ENCODE measurements at regions not wholly inside any gene's neighbourhood (a gene's known extent, or its start where the extent isn't known, plus 50 kb on each side); places are given as distances from the start of the nearest gene placed in this dataset.
"Not testable (repeated sequence)": the region's sequence is repeated elsewhere in the genome, so short reads cannot be mapped to it uniquely, and the experiment has no call there.

GRCh38 chr7:146022776-146023175, 93.8 kb upstream of the CNTNAP2 start:
- Histone ChIP-seq H3K27ac (no peak overlapping the region), H3K4me3 (no peak overlapping the region), H3K4me1 (no peaks in the 10 kb centered on the region), H3K9me3 (peaks cover 2% of the 10 kb centered on the region; the same call in 1 of the 3 replicates), H3K4me2 (no peak overlapping the region)
- WGBS (ENCODE audit: missing lambda C conversion rate) = 11% methylated on average over 5 of the region's 5 CpGs
- no peak for FAIRE-seq
- no peak for ATAC-seq
- POLR2A ChIA-PET = no interaction called here
- no peak for DNase-seq (ENCODE audit: low read depth in 1 of 2, low spot score in 1 of 2)
- CTCF ChIA-PET = no interaction called here
- TF ChIP-seq NR3C1 (IDR thresholded peaks at IDR 0.05) = no peak
- no peak for TF ChIP-seq EP300 (IDR thresholded peaks at IDR 0.05)

DNA sequence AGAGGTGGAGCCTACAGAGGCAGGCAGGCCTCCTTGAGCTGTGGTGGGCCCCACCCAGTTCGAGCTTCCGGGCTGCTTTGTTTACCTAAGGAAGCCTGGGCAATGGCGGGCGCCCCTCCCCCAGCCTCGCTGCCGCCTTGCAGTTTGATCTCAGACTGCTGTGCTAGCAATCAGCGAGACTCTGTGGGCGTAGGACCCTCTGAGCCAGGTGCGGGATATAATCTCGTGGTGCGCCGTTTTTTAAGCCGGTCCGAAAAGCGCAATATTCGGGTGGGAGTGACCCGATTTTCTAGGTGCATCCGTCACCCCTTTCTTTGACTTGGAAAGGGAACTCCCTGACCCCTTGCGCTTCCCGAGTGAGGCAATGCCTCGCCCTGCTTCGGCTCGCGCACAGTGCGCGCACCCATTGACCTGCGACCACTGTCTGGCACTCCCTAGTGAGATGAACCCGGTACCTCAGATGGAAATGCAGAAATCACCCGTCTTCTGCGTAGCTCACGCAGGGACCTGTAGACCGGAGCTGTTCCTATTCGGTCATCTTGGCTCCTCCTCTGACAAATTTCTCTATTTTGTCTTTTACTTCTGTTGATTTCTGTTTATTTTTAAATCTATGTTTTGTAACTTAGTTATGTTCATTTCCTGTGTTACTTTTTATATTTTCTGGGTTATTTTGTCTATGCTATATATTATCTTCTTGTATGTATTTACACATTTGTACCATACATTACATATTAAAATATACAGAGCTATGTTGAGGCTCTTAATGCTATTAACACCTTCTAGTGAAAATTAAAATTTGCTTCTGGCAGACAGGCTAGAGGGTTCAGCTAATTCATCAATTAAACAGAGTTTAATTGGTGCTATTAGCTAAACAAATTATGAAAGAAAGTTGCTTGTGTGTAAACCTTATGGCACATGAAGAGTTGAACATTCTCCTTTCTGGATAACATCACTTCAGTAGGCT, 97.3 kb upstream of the CNTNAP2 start:
- H3K4me2 ChIP-seq; POLR2A ChIA-PET; H3K4me1 ChIP-seq; H3K4me3 ChIP-seq; H3K27ac ChIP-seq; DNase-seq (ENCODE audit: low read depth in 1 of 2, low spot score in 1 of 2); CTCF ChIA-PET; H3K9me3 ChIP-seq; ATAC-seq; FAIRE-seq: not testable (repeated sequence)
- WGBS (ENCODE audit: missing lambda C conversion rate) = 61% methylated on average over 25 of the region's 33 CpGs

DNA sequence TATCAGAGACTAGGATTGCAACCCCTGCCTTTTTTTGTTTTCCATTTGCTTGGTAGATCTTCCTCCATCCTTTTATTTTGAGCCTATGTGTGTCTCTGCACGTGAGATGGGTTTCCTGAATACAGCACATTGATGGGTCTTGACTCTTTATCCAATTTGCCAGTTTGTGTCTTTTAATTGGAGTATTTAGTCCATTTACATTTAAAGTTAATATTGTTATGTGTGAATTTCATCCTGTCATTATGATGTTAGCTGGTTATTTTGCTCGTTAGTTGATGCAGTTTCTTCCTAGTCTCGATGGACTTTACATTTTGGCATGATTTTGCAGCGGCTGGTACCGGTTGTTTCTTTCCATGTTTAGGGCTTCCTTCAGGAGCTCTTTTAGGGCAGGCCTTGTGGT, 99.2 kb upstream of the CNTNAP2 start:
- POLR2A ChIA-PET; H3K27ac ChIP-seq; ATAC-seq; DNase-seq (ENCODE audit: low read depth in 1 of 2, low spot score in 1 of 2); H3K4me2 ChIP-seq; H3K9me3 ChIP-seq; CTCF ChIA-PET; H3K4me1 ChIP-seq; H3K4me3 ChIP-seq; FAIRE-seq: not testable (repeated sequence)
- WGBS (ENCODE audit: missing lambda C conversion rate) = 2% methylated on average over 5 of the region's 5 CpGs

DNA sequence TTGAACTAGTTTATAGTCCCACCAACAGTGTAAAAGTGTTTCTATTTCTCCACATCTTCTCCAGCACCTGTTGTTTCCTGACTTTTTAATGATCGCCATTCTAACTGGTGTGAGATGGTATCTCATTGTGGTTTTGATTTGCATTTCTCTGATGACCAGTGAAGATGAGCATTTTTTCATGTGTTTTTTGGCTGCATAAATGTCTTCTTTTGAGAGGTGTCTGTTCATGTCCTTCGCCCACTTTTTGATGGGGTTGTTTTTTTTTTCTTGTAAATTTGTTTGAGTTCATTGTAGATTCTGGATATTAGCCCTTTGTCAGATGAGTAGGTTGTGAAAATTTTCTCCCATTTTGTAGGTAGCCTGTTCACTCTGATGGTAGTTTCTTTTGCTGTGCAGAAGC, 102.4 kb upstream of the CNTNAP2 start:
- ATAC-seq; H3K4me1 ChIP-seq; POLR2A ChIA-PET; H3K9me3 ChIP-seq; H3K4me3 ChIP-seq; CTCF ChIA-PET; H3K4me2 ChIP-seq; DNase-seq (ENCODE audit: low read depth in 1 of 2, low spot score in 1 of 2); FAIRE-seq; H3K27ac ChIP-seq: not testable (repeated sequence)
- 52% methylated on average over 2 of the region's 2 CpGs for WGBS (ENCODE audit: missing lambda C conversion rate)

- H3K4me1 ChIP-seq = no peaks in the 10 kb centered on the region
- POLR2A ChIA-PET = no interaction called here
- CTCF ChIA-PET = no interaction called here
- FAIRE-seq (no peak), ATAC-seq (no peak), DNase-seq (ENCODE audit: low read depth in 1 of 2, low spot score in 1 of 2) (no peak)
- WGBS (ENCODE audit: missing lambda C conversion rate) = 59% methylated on average over 8 of the region's 8 CpGs
- no peaks in the 10 kb centered on the region for H3K9me3 ChIP-seq
- no peak overlapping the region for H3K27ac ChIP-seq
- no peak overlapping the region for H3K4me3 ChIP-seq
- no peak for TF ChIP-seq HOXB13 (CRISPR knock-in tag; IDR thresholded peaks at IDR 0.05; ENCODE audit: low read depth)
- TF ChIP-seq RAD21 (conservative IDR thresholded peaks at IDR 0.05 in 1 of 2, IDR thresholded peaks at IDR 0.05 in 1 of 2) = no peak
- TF ChIP-seq BHLHE40 (IDR thresholded peaks at IDR 0.05; ENCODE audit: low read depth, low read length) = no peak
- no peak for TF ChIP-seq HOXA7 (CRISPR knock-in tag; IDR thresholded peaks at IDR 0.05)
- TF ChIP-seq SREBF2 (IDR thresholded peaks at IDR 0.05) = no peak
- no peak for TF ChIP-seq TP53 (CRISPR knock-in tag; IDR thresholded peaks at IDR 0.05)
- no peak for TF ChIP-seq JUN (IDR thresholded peaks at IDR 0.05)
- no peak for TF ChIP-seq CBX8 (IDR thresholded peaks at IDR 0.05)
- no peak overlapping the region for H3K4me2 ChIP-seq
Measured at GRCh38 chr7:146008293-146008692, 108.3 kb upstream of the CNTNAP2 start.

GRCh38 chr7:146004805-146005204, 111.8 kb upstream of the CNTNAP2 start:
- H3K9me3 ChIP-seq = no peaks in the 10 kb centered on the region
- 13% methylated on average over 2 of the region's 2 CpGs for WGBS (ENCODE audit: missing lambda C conversion rate)
- H3K4me1 ChIP-seq = no peaks in the 10 kb centered on the region
- POLR2A ChIA-PET = no interaction called here
- H3K4me2 ChIP-seq = no peak overlapping the region
- TF ChIP-seq SMC3 (IDR thresholded peaks at IDR 0.05) = no peak
- TF ChIP-seq CBX8 (IDR thresholded peaks at IDR 0.05) = no peak
- TF ChIP-seq POLR2A (IDR thresholded peaks at IDR 0.05; ENCODE audit: low read length) = no peak
- no peak for TF ChIP-seq TFCP2L1 (CRISPR knock-in tag; IDR thresholded peaks at IDR 0.05)
- no peak for TF ChIP-seq ZC3H11A (IDR thresholded peaks at IDR 0.05)
- no peak for TF ChIP-seq RNF2 (IDR thresholded peaks at IDR 0.05; ENCODE audit: borderline replicate concordance, low read depth)
- no peak for TF ChIP-seq HES2 (IDR thresholded peaks at IDR 0.05)
- TF ChIP-seq RARB (CRISPR knock-in tag; IDR thresholded peaks at IDR 0.05) = no peak
- TF ChIP-seq TP53 (CRISPR knock-in tag; IDR thresholded peaks at IDR 0.05) = no peak
- no peak for TF ChIP-seq CEBPB (IDR thresholded peaks at IDR 0.05)
- no peak overlapping the region for H3K27ac ChIP-seq
- H3K4me3 ChIP-seq = no peak overlapping the region
- no peak for ATAC-seq
- CTCF ChIA-PET = no interaction called here
- DNase-seq (ENCODE audit: low read depth in 1 of 2, low spot score in 1 of 2) = no peak
- FAIRE-seq = no peak

All from A549 (cell line).